ENCODE measurements at regions not wholly inside any gene's neighbourhood (a gene's known extent, or its start where the extent isn't known, plus 50 kb on each side); places are given as distances from the start of the nearest gene placed in this dataset.

DNA sequence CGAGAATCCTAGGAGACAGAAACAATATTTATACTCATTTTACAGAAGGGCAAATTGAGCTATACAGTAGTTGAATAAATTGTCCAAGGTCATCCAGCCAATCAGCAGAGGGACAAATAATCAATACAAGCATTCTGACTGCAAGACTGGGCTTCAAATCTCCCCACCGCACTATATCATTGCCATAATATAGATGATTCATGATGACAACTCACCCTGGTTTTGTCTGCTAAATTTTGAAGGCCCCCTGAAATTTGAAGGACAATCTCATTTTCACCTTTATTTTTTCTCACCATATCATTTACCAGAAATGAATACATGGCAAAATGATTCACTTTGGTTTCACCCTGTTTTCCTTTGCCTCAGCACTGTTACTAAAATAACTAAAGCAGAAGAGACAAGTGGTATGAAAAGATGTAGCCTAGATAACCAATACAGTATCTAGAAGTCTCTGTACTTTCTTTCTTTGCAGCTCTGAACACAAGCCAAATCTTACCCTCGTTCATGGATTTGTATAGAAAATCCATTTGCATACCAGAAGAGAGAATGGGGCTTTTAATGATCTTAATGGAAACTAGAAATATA is 292.5 kb downstream of the TTLL7 start:
- intact Hi-C loops (cut with DNase I) = no loop called here
- Histone ChIP-seq H3K9me3 (no peaks in the 10 kb centered on the region), H3K36me3 (no peaks in the 10 kb centered on the region), H3K4me3 (no peak overlapping the region), H3K27ac (replicated peaks in 1 of 4) (no peak overlapping the region), H3K4me1 (no peaks in the 10 kb centered on the region), H3K27me3 (no peaks in the 10 kb centered on the region)
- no peak for DNase-seq (ENCODE audit: extremely low spot score)
- WGBS = 82% methylated on average over 3 of the region's 3 CpGs
- TF ChIP-seq POLR2A (IDR thresholded peaks at IDR 0.05; ENCODE audit: low read depth) (no peak), EP300 (IDR thresholded peaks at IDR 0.05) (no peak), POLR2AphosphoS5 (IDR thresholded peaks at IDR 0.05) (no peak), CTCF (IDR thresholded peaks at IDR 0.05) (no peak)

GRCh38 chr1:83705091-83705490 is 293.8 kb downstream of the TTLL7 start:
- H3K27ac ChIP-seq (replicated peaks in 1 of 4) = no peak overlapping the region
- H3K4me3 ChIP-seq = no peak overlapping the region
- H3K9me3 ChIP-seq = no peaks in the 10 kb centered on the region
- H3K27me3 ChIP-seq = no peaks in the 10 kb centered on the region
- no peaks in the 10 kb centered on the region for H3K36me3 ChIP-seq
- 71% methylated on average over 1 of the region's 1 CpG for WGBS
- no peaks in the 10 kb centered on the region for H3K4me1 ChIP-seq
- intact Hi-C loops (cut with DNase I) = no loop called here
- no peak for TF ChIP-seq CTCF (IDR thresholded peaks at IDR 0.05)
- no peak for TF ChIP-seq POLR2AphosphoS5 (IDR thresholded peaks at IDR 0.05)
- TF ChIP-seq EP300 (IDR thresholded peaks at IDR 0.05) = no peak
- TF ChIP-seq POLR2A (IDR thresholded peaks at IDR 0.05; ENCODE audit: low read depth) = no peak
- DNase-seq (ENCODE audit: extremely low spot score) = no peak

GRCh38 chr1:83704350-83704749 is 294.6 kb downstream of the TTLL7 start:
- DNase-seq (ENCODE audit: extremely low spot score) = no peak
- no peak overlapping the region for H3K4me3 ChIP-seq
- peaks cover 0 to 2% (median 0%) of the 10 kb centered on the region in 4 donors for H3K9me3 ChIP-seq
- no peak overlapping the region for H3K27ac ChIP-seq (replicated peaks in 1 of 4)
- H3K4me1 ChIP-seq = no peaks in the 10 kb centered on the region
- TF ChIP-seq CTCF (IDR thresholded peaks at IDR 0.05) = no peak
- no peaks in the 10 kb centered on the region for H3K36me3 ChIP-seq
- intact Hi-C loops (cut with DNase I) = no loop called here
- no peaks in the 10 kb centered on the region for H3K27me3 ChIP-seq

GRCh38 chr1:83702356-83702755 is 296.6 kb downstream of the TTLL7 start:
- H3K4me1 ChIP-seq = no peaks in the 10 kb centered on the region
- H3K4me3 ChIP-seq = no peak overlapping the region
- no peak for DNase-seq (ENCODE audit: extremely low spot score)
- 88% methylated on average over 1 of the region's 1 CpG for WGBS
- intact Hi-C loops (cut with DNase I) = no loop called here
- no peaks in the 10 kb centered on the region for H3K27me3 ChIP-seq
- no peak overlapping the region for H3K27ac ChIP-seq (replicated peaks in 1 of 4)
- no peaks in the 10 kb centered on the region for H3K36me3 ChIP-seq
- peaks cover 0 to 7% (median 0%) of the 10 kb centered on the region in 4 donors for H3K9me3 ChIP-seq
- TF ChIP-seq POLR2AphosphoS5 (IDR thresholded peaks at IDR 0.05) (no peak), EP300 (IDR thresholded peaks at IDR 0.05) (no peak), CTCF (IDR thresholded peaks at IDR 0.05) (no peak), POLR2A (IDR thresholded peaks at IDR 0.05; ENCODE audit: low read depth) (no peak)

DNA sequence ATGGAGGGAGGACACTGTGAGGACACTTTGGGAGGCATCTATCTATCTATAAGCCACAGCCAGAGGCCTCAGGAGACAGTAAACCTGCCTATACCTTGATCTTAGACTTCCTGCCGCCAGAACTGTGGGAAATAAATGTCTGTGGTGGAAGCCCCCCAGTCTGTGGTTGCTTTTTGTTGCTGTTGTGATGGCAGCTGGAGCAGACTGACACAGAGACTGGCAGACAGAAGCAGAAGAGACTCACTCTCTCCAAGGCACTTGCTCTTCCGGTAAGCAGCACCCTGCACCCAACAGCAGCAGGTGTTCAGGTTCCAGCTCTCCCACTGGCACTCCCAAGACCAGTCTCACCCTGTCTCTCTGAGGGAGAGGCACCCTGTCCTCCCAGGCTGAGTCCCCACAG is 297.6 kb downstream of the TTLL7 start:
- Histone ChIP-seq H3K9me3 (peaks cover 0 to 7% (median 0%) of the 10 kb centered on the region in 4 donors), H3K27ac (replicated peaks in 1 of 4) (no peak overlapping the region), H3K36me3 (no peaks in the 10 kb centered on the region), H3K4me3 (no peak overlapping the region), H3K4me1 (no peaks in the 10 kb centered on the region), H3K27me3 (no peaks in the 10 kb centered on the region)
- intact Hi-C loops (cut with DNase I) = no loop called here
- no peak for TF ChIP-seq POLR2A (IDR thresholded peaks at IDR 0.05; ENCODE audit: low read depth)
- TF ChIP-seq POLR2AphosphoS5 (IDR thresholded peaks at IDR 0.05) = no peak
- no peak for TF ChIP-seq EP300 (IDR thresholded peaks at IDR 0.05)
- TF ChIP-seq CTCF (IDR thresholded peaks at IDR 0.05) = no peak
- no peak for DNase-seq (ENCODE audit: extremely low spot score)
- 87% methylated on average over 2 of the region's 2 CpGs for WGBS
